ENCODE measurements at regions not wholly inside any gene's neighbourhood (a gene's known extent, or its start where the extent isn't known, plus 50 kb on each side); places are given as distances from the start of the nearest gene placed in this dataset.

GRCh38 chr1:90295534-90295933 is 300.6 kb downstream of the ZNF326 start:
- Histone ChIP-seq H4K8ac (replicated peaks; ENCODE audit: insufficient read length, low read depth, low read length) (no peak overlapping the region), H2BK5ac (ENCODE audit: insufficient read length, low read length) (no peak overlapping the region), H2AFZ (ENCODE audit: low read length) (no peak overlapping the region), H2AK5ac (ENCODE audit: insufficient read length, low read length) (no peak overlapping the region), H3K4me1 (ENCODE audit: insufficient read depth, low read length) (no peaks in the 10 kb centered on the region), H3K4ac (ENCODE audit: low read depth, low read length) (no peak overlapping the region), H4K5ac (ENCODE audit: insufficient read length, low read depth, low read length) (no peak overlapping the region), H3T11ph (ENCODE audit: low read length) (no peak overlapping the region), H3K18ac (ENCODE audit: insufficient read length, low read depth, low read length) (no peak overlapping the region), H4K20me1 (ENCODE audit: control insufficient read depth, insufficient read depth, insufficient read length) (no peaks in the 10 kb centered on the region), H2BK12ac (ENCODE audit: insufficient read length, low read depth, low read length) (no peak overlapping the region), H2BK20ac (ENCODE audit: low read depth, low read length, poor library complexity, severe bottlenecking) (no peak overlapping the region), H3K23me2 (ENCODE audit: insufficient read length, low read depth, low read length, poor library complexity, severe bottlenecking) (no peaks in the 10 kb centered on the region), H4K91ac (ENCODE audit: insufficient read length, low read depth, low read length) (no peak overlapping the region), H3K9me3 (ENCODE audit: control insufficient read depth, low read depth, low read length) (no peaks in the 10 kb centered on the region), H2BK120ac (ENCODE audit: low read depth, low read length, poor library complexity, severe bottlenecking) (no peak overlapping the region), H3K23ac (ENCODE audit: insufficient read length, low read depth, low read length) (no peak overlapping the region), H3K79me2 (ENCODE audit: insufficient read depth, low read length) (no peaks in the 10 kb centered on the region), H3K14ac (ENCODE audit: insufficient read depth, low read length) (no peak overlapping the region), H3K79me1 (ENCODE audit: insufficient read depth, low read depth, low read length, poor library complexity, severe bottlenecking) (no peaks in the 10 kb centered on the region), H3K27ac (ENCODE audit: insufficient read length, low read depth, low read length) (no peak overlapping the region), H3K9ac (ENCODE audit: extremely low read depth, insufficient read length, low read length) (no peak overlapping the region), H3K4me2 (ENCODE audit: insufficient read depth, insufficient read length, low read length) (no peak overlapping the region), H3K27me3 (ENCODE audit: insufficient read depth, low read length) (no peaks in the 10 kb centered on the region), H3K56ac (ENCODE audit: insufficient read length, low read depth, low read length) (no peak overlapping the region), H2BK15ac (ENCODE audit: low read depth, low read length) (no peak overlapping the region)
- peaks cover 0 to 4% of the 10 kb centered on the region in 2 experiments; a peak in 2 of 4 replicates for H3K4me1 Mint-ChIP-seq
- H3K9me3 Mint-ChIP-seq: no peaks in the 10 kb centered on the region
- no peaks in the 10 kb centered on the region for H3K27me3 Mint-ChIP-seq (ENCODE audit: low read depth)
- no CpG with 5 or more reads among the region's 2 CpGs for WGBS (ENCODE audit: extremely low coverage, insufficient read length, low lambda C conversion rate)
- H3K36me3 Mint-ChIP-seq (ENCODE audit: insufficient read depth in 1 of 3, low read depth in 3 of 3): no peaks in the 10 kb centered on the region
- no peak overlapping the region for H3K4me3 Mint-ChIP-seq
- no peak for DNase-seq
- TF ChIP-seq, protein P1, sequence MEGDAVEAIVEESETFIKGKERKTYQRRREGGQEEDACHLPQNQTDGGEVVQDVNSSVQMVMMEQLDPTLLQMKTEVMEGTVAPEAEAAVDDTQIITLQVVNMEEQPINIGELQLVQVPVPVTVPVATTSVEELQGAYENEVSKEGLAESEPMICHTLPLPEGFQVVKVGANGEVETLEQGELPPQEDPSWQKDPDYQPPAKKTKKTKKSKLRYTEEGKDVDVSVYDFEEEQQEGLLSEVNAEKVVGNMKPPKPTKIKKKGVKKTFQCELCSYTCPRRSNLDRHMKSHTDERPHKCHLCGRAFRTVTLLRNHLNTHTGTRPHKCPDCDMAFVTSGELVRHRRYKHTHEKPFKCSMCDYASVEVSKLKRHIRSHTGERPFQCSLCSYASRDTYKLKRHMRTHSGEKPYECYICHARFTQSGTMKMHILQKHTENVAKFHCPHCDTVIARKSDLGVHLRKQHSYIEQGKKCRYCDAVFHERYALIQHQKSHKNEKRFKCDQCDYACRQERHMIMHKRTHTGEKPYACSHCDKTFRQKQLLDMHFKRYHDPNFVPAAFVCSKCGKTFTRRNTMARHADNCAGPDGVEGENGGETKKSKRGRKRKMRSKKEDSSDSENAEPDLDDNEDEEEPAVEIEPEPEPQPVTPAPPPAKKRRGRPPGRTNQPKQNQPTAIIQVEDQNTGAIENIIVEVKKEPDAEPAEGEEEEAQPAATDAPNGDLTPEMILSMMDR (conservative IDR thresholded peaks at IDR 0.05): no peak
- H3K27ac Mint-ChIP-seq: no peak overlapping the region
